Karpas-422 (cell line): ENCODE measurements at regions not wholly inside any gene's neighbourhood (a gene's known extent, or its start where the extent isn't known, plus 50 kb on each side); places are given as distances from the start of the nearest gene placed in this dataset.

Source experiments
- DNase-seq: peaks from one replicate; pipeline ENCODE4 v3.0.0-alpha.2; 2015
- H2AFZ ChIP-seq: fragments of 200-600 bp; sonication (generic); 2 replicates; pipeline ENCODE4 v1.6.1; 2014; ENCODE audit warnings: antibody characterized with exemption, low read length, mixed read lengths
- H3K27ac ChIP-seq: fragments of 200-600 bp; sonication (generic); 2 replicates; pipeline ENCODE4 v1.5.1; 2014; ENCODE audit warnings: mild to moderate bottlenecking, low read length, moderate library complexity
- H3K27me3 ChIP-seq: fragments of 200-600 bp; sonication (generic); 2 replicates; pipeline ENCODE4 v1.6.1; 2014; ENCODE audit warnings: low read length, mixed read lengths
- H3K36me3 ChIP-seq: fragments of 200-600 bp; sonication (generic); 2 replicates; pipeline ENCODE4 v1.6.1; 2014; ENCODE audit warnings: low read length, mixed read lengths; ENCODE audit not compliant: insufficient read depth
- H3K4me1 ChIP-seq: fragments of 200-600 bp; sonication (generic); 2 replicates; pipeline ENCODE4 v1.6.1; 2014; ENCODE audit warnings: mild to moderate bottlenecking, low read length, mixed read lengths
- H3K4me2 ChIP-seq: fragments of 200-600 bp; sonication (generic); 2 replicates; pipeline ENCODE4 v1.6.1; 2014; ENCODE audit warnings: low read length, low read depth, mild to moderate bottlenecking; ENCODE audit not compliant: poor library complexity, severe bottlenecking
- H3K4me3 ChIP-seq: fragments of 200-600 bp; sonication (generic); 2 replicates; pipeline ENCODE4 v1.5.1; 2014; ENCODE audit warnings: mild to moderate bottlenecking, antibody characterized with exemption, low read length, mixed read lengths
- H3K79me2 ChIP-seq: fragments of 200-600 bp; sonication (generic); 2 replicates; pipeline ENCODE4 v1.6.1; 2014; ENCODE audit warnings: mild to moderate bottlenecking, low read length, mixed read lengths
- H3K9ac ChIP-seq: fragments of 200-600 bp; sonication (generic); 2 replicates; pipeline ENCODE4 v1.6.0; 2014; ENCODE audit warnings: low read length
- H3K9me2 ChIP-seq: fragments of 200-600 bp; sonication (generic), shearing (Covaris generic); replicated peaks from 2 replicates; pipeline ENCODE4 v1.6.0; 2014; ENCODE audit warnings: mild to moderate bottlenecking, low read length, moderate library complexity; ENCODE audit not compliant: insufficient read depth
- H3K9me3 ChIP-seq: fragments of 300-700, 200-600 bp; sonication (generic); 2 replicates; pipeline ENCODE4 v1.6.1; 2014; ENCODE audit warnings: low read length, mixed read lengths
- H4K20me1 ChIP-seq: fragments of 200-600 bp; sonication (generic); 2 replicates; pipeline ENCODE4 v1.6.1; 2014; ENCODE audit warnings: mild to moderate bottlenecking, antibody characterized with exemption, low read length, low read depth; ENCODE audit not compliant: insufficient read depth

DNA sequence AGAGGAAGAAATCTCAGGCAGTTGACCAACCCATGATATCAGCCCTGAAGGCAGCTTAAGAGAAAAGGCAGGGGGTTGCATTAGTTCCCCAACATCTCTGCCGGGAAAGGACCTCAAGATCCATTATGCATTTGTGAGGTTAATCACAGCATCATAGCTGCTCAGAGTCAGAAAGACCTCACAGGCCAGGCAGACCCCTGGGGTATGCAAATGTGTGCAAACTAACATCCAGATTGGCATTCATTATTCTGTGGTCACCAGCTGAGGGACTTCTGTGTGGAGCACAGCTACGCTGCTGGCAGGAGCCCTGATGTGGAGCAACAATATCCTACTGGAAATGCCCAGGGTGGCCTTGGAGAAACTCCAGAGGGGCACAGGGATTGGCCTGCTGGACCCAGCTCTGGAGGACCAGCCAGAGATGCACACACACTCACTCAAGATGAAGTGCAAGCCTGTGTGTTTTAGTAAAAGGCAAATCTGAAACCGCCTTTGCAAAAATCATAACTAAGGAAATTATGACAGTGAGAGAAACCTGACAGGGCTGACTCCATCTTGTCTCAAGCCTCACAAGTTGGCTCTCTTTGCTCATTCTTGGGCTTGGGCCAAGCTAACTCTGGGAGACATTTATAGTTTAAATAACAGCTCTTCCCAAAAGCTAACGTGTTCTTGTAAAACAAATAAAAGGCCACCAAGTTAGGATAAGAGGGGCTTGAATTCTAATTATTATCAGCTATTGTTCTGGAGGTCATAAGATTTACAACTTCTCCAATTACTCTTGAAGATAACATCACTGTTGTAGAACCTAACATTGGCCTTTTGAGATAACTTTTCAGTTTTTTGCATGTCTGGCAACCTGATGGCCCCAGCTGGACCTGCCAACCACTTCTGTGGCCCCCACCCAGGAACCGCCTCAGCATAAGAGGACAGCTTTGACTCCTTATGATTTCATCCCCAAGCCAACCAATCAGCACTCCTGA lies 257.1 kb downstream of the UACA start:
- Histone ChIP-seq H3K9me3 (peaks cover 15% of the 10 kb centered on the region), H3K9ac (peak overlapping the region; percentile 70), H3K9me2 (no peaks in the 10 kb centered on the region), H4K20me1 (no peaks in the 10 kb centered on the region), H3K27me3 (no peaks in the 10 kb centered on the region; the same call in 1 of the 2 replicates), H2AFZ (peak overlapping the region; percentile 55; the same call in 1 of the 2 replicates), H3K79me2 (no peaks in the 10 kb centered on the region), H3K4me3 (peak overlapping the region; percentile 56), H3K36me3 (no peaks in the 10 kb centered on the region; the same call in 1 of the 2 replicates), H3K27ac (peak overlapping the region; percentile 93), H3K4me1 (peaks cover 66% of the 10 kb centered on the region), H3K4me2 (peak overlapping the region; percentile 81)
- peak; percentile 89 for DNase-seq

DNA sequence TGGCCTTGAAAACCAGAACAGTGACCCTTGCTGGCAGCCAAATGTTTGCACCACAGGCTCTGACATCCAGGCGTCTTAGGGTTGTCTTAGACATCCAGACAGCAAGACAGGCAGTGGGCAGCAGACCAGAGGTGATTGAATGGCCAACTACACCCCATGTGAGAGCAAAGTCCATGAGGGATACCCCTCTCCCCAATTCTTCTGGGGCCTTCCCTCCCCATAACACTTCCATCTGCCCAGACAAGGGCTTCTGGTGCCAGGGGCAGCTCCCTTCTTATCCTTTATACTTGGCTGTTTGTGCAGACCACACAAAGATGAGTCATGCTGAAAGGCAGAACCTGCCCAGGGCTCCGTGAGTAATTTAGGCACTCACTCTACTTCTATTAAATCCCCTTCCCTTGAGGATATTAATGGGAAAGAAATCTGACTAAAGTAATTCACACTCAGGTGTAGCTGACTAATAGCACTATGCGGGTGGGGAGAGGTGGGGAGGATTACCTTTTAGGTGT lies 257.9 kb downstream of the UACA start:
- Histone ChIP-seq H3K27me3 (no peaks in the 10 kb centered on the region; the same call in 1 of the 2 replicates), H3K4me3 (peak overlapping the region; percentile 56), H3K4me1 (peaks cover 66% of the 10 kb centered on the region), H3K27ac (peak overlapping the region; percentile 93), H3K4me2 (peak overlapping the region; percentile 81), H3K9me3 (peaks cover 12% of the 10 kb centered on the region), H4K20me1 (no peaks in the 10 kb centered on the region), H3K9me2 (no peaks in the 10 kb centered on the region), H3K79me2 (no peaks in the 10 kb centered on the region), H3K36me3 (no peaks in the 10 kb centered on the region; the same call in 1 of the 2 replicates), H3K9ac (peak overlapping the region; percentile 70), H2AFZ (no peak overlapping the region)
- no peak for DNase-seq

DNA sequence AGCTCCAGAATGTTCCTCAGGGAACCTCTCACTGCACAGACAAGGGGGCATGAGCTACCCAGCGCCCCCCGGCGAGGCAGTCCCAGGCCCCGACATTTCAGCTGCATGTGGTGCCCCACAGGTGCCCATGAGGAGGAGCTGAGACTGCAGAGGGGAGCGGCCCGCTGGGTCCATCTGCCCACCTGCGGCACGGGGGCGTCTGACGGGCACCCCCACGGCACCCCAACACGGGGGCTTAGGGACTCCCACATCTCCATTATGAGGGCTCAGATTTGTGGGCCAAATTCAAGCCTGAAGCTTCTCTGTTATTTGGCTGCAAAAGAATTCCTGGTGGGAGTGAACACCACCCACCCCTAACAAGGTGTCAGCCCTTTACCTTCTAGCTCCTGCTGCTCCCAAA lies 258.4 kb downstream of the UACA start:
- Histone ChIP-seq H4K20me1 (no peaks in the 10 kb centered on the region), H3K4me3 (peak overlapping the region; percentile 56), H3K9me3 (peaks cover 7% of the 10 kb centered on the region), H3K79me2 (no peaks in the 10 kb centered on the region), H3K4me1 (peaks cover 66% of the 10 kb centered on the region), H3K9ac (peak overlapping the region; percentile 70), H3K36me3 (no peaks in the 10 kb centered on the region; the same call in 1 of the 2 replicates), H3K27me3 (no peaks in the 10 kb centered on the region; the same call in 1 of the 2 replicates), H3K4me2 (peak overlapping the region; percentile 81), H2AFZ (peak overlapping the region; percentile 32; the same call in 1 of the 2 replicates), H3K9me2 (no peaks in the 10 kb centered on the region), H3K27ac (peak overlapping the region; percentile 93)
- no peak for DNase-seq

DNA sequence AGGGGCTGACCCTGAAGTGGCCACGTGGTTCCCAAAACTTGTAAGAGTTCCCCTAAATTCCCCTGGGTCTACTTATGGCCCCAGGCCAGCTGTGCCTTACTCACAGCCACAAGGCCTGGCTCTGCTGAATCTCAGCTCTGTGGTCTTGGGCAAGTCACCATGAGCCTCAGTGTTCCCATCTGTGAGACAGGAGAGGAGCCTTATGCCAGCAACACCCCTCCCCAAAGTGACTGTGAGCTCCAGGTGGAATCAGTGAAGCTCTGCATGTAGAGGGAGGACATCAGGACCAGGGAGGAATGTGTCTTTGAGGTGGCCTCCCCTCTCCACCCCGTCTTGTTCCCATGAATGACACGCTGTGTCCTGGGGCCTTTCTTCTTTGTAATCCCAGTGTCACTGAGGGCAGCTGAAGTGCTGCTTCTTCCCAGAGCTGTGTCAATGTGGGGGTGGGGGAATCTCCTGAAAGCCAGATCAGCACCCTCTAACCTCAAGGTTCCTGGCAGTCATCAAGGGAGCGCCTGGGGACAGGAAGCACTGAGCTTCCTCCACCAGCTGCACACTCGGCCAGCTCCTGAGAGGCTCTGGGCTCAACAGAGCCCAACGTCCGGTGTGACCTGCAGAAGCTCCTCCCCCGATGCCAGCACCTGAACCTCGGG lies 258.9 kb downstream of the UACA start:
- Histone ChIP-seq H3K4me1 (peaks cover 66% of the 10 kb centered on the region), H3K79me2 (no peaks in the 10 kb centered on the region), H3K4me2 (peak overlapping the region; percentile 81), H3K27me3 (no peaks in the 10 kb centered on the region; the same call in 1 of the 2 replicates), H3K36me3 (no peaks in the 10 kb centered on the region; the same call in 1 of the 2 replicates), H3K9me2 (no peaks in the 10 kb centered on the region), H4K20me1 (no peaks in the 10 kb centered on the region), H3K9ac (peak overlapping the region; percentile 70), H3K27ac (peak overlapping the region; percentile 93), H3K4me3 (peak overlapping the region; percentile 56), H3K9me3 (peaks cover 2% of the 10 kb centered on the region), H2AFZ (peak overlapping the region; percentile 32; the same call in 1 of the 2 replicates)
- DNase-seq = peak; percentile 89

DNA sequence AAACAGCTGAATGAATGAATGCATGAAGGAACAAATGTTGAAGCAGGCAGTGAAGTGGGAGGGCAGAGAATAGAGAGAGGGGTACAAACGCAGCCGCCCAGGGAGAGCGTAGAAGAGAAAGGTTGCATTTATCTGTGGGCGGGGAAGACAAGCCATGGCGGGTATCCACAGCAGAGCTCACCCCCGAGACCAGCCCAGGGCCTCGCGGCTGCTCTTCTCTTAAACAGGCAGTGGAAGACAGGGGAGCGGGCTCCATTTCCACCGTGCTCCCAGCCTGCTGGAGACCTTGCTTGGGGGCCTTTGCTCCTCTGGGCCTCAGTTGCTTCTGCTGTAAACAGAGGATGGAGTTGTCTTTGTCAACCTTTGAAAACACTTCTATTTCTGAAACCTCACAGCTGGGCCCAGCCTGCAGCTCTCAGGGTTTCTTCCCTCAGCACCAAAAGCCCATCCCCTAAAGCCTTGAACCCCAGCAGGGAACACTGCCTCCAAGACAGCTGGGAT lies 259.5 kb downstream of the UACA start:
- no peak overlapping the region for H2AFZ ChIP-seq
- no peaks in the 10 kb centered on the region for H3K9me3 ChIP-seq
- H3K9ac ChIP-seq = peak overlapping the region; percentile 70
- H3K36me3 ChIP-seq = no peaks in the 10 kb centered on the region
- H3K27ac ChIP-seq = peak overlapping the region; percentile 93
- no peaks in the 10 kb centered on the region for H3K27me3 ChIP-seq
- peak overlapping the region; percentile 56 for H3K4me3 ChIP-seq
- no peaks in the 10 kb centered on the region for H4K20me1 ChIP-seq
- H3K4me1 ChIP-seq = peaks cover 66% of the 10 kb centered on the region
- DNase-seq = peak; percentile 53
- H3K4me2 ChIP-seq = peak overlapping the region; percentile 81
- H3K9me2 ChIP-seq = no peaks in the 10 kb centered on the region
- no peaks in the 10 kb centered on the region for H3K79me2 ChIP-seq

DNA sequence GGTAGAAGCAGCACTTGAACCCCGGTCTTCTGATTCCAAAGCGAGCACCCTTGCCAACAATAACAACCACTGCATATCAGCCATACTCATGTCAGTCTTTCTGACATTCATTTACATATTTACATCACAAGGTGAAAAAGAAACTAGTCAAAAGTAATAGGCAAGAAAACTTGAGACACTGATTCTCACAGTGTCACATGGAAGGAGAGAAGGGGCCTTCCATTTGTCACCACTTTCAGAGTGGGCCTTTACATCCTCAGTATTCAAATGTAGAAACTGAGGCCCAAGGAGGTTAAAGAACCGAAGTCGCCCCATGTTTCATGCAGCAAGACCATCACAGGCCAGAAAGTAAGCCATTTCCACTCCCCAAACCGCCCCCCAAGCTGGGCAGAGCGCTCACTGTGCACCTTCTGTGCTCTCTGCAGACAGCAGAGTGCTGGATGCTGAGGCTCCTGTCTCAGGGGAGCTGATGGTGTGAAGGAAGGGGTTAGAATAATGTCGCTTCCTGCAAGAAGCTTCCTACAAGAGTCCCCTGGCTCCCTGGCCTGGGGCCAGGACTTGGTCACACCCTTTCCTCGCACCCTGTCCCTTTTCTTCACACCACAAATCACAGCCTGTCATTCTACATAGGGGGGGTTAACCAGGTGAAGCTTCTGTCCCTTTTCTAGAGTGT lies 260.1 kb downstream of the UACA start:
- peaks cover 60% of the 10 kb centered on the region for H3K4me1 ChIP-seq

DNA sequence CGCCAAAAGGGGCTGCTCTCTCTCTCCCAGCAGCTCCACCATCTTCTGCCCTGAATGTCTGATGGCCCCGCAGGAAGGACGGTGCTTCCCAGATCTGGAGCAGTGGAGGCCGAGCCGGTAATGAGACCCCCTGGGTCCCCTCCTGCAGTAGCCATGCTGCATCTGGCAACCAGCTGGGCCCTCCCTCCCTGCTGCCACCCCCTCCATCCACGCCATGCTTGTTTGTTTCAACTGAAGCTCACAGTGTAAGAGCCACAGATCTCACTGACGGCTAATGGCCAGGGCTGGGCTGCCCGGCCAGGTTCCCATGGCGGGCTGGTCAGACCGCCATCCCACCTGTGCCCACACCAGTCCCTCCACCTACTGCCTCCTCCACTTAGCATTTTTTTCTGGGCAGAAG lies 260.8 kb downstream of the UACA start:
- no peak for DNase-seq
- H3K4me1 ChIP-seq = peaks cover 54% of the 10 kb centered on the region
- no peak overlapping the region for H3K27ac ChIP-seq
- H3K9me3 ChIP-seq = no peaks in the 10 kb centered on the region
- no peak overlapping the region for H3K9ac ChIP-seq
- H3K4me2 ChIP-seq = no peak overlapping the region
- no peaks in the 10 kb centered on the region for H3K36me3 ChIP-seq
- no peaks in the 10 kb centered on the region for H3K9me2 ChIP-seq
- H3K79me2 ChIP-seq = no peaks in the 10 kb centered on the region
- H2AFZ ChIP-seq = no peak overlapping the region
- H3K4me3 ChIP-seq = no peak overlapping the region
- no peaks in the 10 kb centered on the region for H4K20me1 ChIP-seq
- no peaks in the 10 kb centered on the region for H3K27me3 ChIP-seq

More for the DNA sequence above, 260.1 kb downstream of the UACA start:
- H3K4me2 ChIP-seq = peak overlapping the region; percentile 81
- peak overlapping the region; percentile 70 for H3K9ac ChIP-seq
- H3K27me3 ChIP-seq = no peaks in the 10 kb centered on the region
- DNase-seq = peak; percentile 77
- no peaks in the 10 kb centered on the region for H3K9me2 ChIP-seq
- no peaks in the 10 kb centered on the region for H3K79me2 ChIP-seq
- H2AFZ ChIP-seq = no peak overlapping the region
- H3K4me3 ChIP-seq = peak overlapping the region; percentile 56; the same call in 1 of the 2 replicates
- no peaks in the 10 kb centered on the region for H3K36me3 ChIP-seq
- no peaks in the 10 kb centered on the region for H4K20me1 ChIP-seq
- peak overlapping the region; percentile 93 for H3K27ac ChIP-seq
- no peaks in the 10 kb centered on the region for H3K9me3 ChIP-seq
